GM19452 (cell line): ENCODE measurements at regions not wholly inside any gene's neighbourhood (a gene's known extent, or its start where the extent isn't known, plus 50 kb on each side); places are given as distances from the start of the nearest gene placed in this dataset.
"Not testable (repeated sequence)": the region's sequence is repeated elsewhere in the genome, so short reads cannot be mapped to it uniquely, and the experiment has no call there.

Experiments used
- ATAC-seq: cut with Tn5 transposase; IDR thresholded peaks from one replicate; pipeline ENCODE4 v1.9.1; 2021; ENCODE audit not compliant: unreplicated experiment

DNA sequence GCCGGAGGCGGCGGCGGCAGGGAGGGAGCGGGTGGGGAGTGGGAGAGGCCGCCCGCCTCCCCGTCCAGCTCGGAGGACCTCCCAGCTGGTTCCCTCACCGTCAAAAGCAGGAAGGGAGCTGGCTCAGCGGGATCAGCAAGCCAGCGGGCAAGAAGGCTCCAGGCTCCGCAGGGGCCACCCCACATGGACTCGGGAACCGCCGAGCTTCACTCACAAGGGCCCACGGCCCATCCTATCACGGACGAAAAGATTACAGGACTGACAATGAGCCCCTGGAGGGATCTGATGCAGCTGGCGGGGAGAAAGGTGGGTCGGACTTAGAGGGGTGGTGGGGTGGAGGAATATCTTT is 86.3 kb downstream of the FAM72B start:
- peak; percentile 26 for ATAC-seq

DNA sequence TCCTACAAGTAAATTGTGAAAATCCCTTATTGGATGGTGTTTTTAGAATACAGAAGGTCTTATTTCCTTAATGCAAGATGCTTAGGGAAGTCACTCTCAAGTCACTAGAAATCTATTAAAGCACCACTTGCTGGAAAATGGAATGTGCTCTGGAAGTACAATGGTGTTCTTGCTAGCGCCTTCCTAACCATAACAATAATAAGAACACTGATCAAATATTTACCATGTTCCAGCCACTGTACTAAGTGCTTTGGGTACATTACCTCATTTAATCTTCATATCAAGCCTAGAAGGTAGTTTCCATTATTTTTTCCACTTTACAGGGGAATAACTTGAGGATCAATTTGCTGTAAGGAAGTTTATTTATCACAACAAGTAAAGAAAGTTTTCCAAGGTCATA is 75.1 kb downstream of the FAM72B start:
- not testable (repeated sequence) for ATAC-seq

DNA sequence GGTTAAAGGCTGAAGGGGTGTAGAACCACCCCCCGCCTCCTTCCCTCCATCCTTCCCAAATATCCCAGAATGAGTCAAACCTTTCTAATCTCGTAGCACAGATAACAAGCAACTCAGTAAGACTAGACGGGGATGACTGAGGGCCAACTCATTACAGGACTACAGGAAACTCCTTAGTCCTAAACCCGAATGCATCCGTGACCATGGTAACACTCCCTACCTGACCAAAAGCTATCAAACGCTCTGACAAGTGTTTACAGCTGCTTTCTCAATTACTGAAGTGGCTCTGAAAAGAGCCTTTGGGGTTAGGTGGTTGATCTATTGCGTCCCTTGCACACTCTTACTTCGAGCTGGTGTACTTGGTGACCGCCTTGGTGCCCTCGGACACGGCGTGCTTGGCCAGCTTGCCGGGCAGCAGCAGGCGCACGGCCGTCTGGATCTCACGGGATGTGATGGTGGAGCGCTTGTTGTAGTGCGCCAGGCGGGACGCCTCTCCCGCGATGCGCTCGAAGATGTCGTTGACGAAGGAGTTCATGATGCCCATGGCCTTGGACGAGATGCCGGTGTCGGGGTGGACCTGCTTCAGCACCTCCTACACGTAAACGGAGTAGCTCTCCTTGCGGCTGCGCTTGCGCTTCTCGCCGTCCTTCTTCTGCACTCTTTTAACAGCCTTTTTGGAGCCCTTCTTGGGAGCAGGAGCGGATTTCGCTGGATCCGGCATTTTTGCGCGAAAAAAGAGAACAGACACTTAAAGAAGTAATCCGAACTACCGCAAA is 67.4 kb downstream of the FAM72B start:
- ATAC-seq = not testable (repeated sequence)

DNA sequence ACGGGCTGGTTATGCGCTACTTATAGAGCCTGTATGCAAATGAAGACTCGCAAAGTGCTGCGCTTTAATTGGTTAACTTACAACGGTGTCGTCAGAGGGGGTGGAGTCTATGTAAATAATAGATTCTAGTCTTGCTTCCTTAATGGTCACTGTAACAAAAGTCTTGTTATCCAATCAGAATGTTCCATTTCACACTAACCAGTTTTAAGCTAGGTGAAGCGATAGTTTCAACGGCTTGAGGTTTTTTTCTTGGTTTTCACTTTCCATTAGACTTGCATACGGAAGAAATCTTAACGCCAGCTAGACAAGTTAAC is 66.9 kb downstream of the FAM72B start:
- not testable (repeated sequence) for ATAC-seq

DNA sequence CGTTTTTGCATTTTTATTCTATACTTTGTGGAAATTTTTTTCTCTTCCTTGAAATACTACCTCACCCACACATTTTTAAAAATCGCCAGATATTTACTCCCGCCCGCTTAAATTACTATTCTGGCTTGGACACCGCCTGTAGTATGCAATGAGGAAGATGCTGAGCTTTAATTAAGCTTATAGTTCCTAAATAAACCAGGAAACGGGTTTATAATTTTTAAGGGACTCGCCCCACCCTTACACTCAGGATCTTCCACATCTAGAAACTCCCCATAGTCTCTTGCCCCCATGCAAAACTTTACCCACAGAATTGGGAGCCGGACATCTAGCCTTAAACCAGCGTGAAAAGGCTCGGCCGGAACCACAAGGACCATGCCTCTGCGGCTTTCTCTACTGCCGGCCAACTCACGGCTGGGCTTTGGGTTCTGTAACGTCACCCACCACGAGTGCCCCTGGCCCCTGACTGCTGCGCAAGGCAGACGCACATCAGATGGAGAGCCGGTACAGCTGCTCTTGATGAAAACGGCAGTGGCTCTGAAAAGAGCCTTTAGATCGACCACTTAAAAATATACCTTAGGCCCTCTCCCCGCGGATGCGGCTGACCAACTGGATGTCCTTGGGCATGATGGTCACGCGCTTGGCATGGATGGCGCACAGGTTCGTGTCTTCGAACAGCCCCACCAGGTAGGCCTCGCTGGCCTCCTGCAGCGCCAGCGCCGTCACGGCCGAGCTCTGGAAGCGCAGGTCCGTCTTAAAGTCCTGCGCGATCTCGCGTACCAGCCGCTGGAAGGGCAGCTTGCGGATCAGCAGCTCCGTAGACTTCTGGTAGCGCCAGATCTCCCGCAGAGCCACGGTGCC is 66.3 kb downstream of the FAM72B start:
- not testable (repeated sequence) for ATAC-seq
